Lung (tissue), 11 donors: ENCODE measurements at regions not wholly inside any gene's neighbourhood (a gene's known extent, or its start where the extent isn't known, plus 50 kb on each side); places are given as distances from the start of the nearest gene placed in this dataset.

Experiments used
- ATAC-seq: fragments of 200-7000 bp; cut with Tn5 transposase; one replicate; pipeline ENCODE4 v1.9.1; 2020; ENCODE audit warnings: moderate number of reproducible peaks; ENCODE audit not compliant: insufficient read depth, low FRiP score
- DNase-seq, 3 donors: peaks; one replicate each; pipeline ENCODE4 v3.0.0-alpha.2; 2013 to 2017
- H3K27ac ChIP-seq, 2 donors: one replicate each; pipeline ENCODE4 v1.5.1; 2013; ENCODE audit warnings: mild to moderate bottlenecking in 2 of 2, moderate library complexity in 2 of 2, control low read depth in 1 of 2, inconsistent platforms in 1 of 2, low read depth in 1 of 2, low read length in 1 of 2
- H3K27me3 ChIP-seq, 3 donors: one replicate each; pipeline ENCODE4 v1.5.1; 2013; ENCODE audit warnings: low read length in 2 of 3; ENCODE audit not compliant: control insufficient read depth in 3 of 3, insufficient read depth in 3 of 3
- H3K36me3 ChIP-seq, 4 donors: one replicate each; pipeline ENCODE4 v1.5.1; 2013; ENCODE audit warnings: low read length in 4 of 4, mild to moderate bottlenecking in 1 of 4, moderate library complexity in 1 of 4; ENCODE audit not compliant: control insufficient read depth in 4 of 4, insufficient read depth in 4 of 4
- H3K4me1 ChIP-seq, 5 donors: one replicate each; pipeline ENCODE4 v1.5.1; 2013; ENCODE audit warnings: low read length in 5 of 5, mild to moderate bottlenecking in 2 of 5, moderate library complexity in 1 of 5; ENCODE audit not compliant: control insufficient read depth in 5 of 5, insufficient read depth in 5 of 5
- H3K4me3 ChIP-seq: one replicate; pipeline ENCODE4 v1.5.1; 2013; ENCODE audit warnings: mild to moderate bottlenecking, control low read depth, moderate library complexity
- H3K9ac ChIP-seq, 2 donors: one replicate each; pipeline ENCODE4 v1.5.1; 2013; ENCODE audit warnings: low read length in 2 of 2, control low read depth in 1 of 2; ENCODE audit not compliant: insufficient read depth in 1 of 2
- H3K9me3 ChIP-seq, 4 donors: one replicate each; pipeline ENCODE4 v1.5.1; 2013; ENCODE audit warnings: low read length in 3 of 4, mild to moderate bottlenecking in 1 of 4, moderate library complexity in 1 of 4; ENCODE audit not compliant: control insufficient read depth in 4 of 4, insufficient read depth in 3 of 4
- CTCF ChIP-seq: IDR thresholded peaks from 2 replicates; pipeline ENCODE4 v1.5.1; 2012; ENCODE audit warnings: mild to moderate bottlenecking; ENCODE audit errors: control extremely low read depth, extremely low read depth
- WGBS, 2 donors: extraction: QIAGEN DNeasy Blood & Tissue Kit; methylation state at CpG; one replicate each; pipeline ENCODE4 v1.1.7; 2013; 5-methylcytosine and 5-hydroxymethylcytosine counted together
- donor health status: control.
- donor health status: control.
- donor health status: Bipolar disorder and iron deficiency.
- donor health status: healthy.
- donor health status: DM: yes; HTN: yes; CAD: no.

- peaks cover 0 to 1% (median 0%) of the 10 kb centered on the region in 5 donors for H3K4me1 ChIP-seq
- no peaks in the 10 kb centered on the region for H3K27me3 ChIP-seq
- peak in 1 of 3 donors; percentile 16 for DNase-seq
- ATAC-seq = no peak
- TF ChIP-seq CTCF = no peak
- H3K9me3 ChIP-seq = no peaks in the 10 kb centered on the region
- H3K9ac ChIP-seq = no peak overlapping the region
- 80 to 81% methylated on average over 8 of the region's 8 CpGs for WGBS, 2 donors
- H3K27ac ChIP-seq = peak overlapping the region in 1 of 2 donors; percentile 39
- no peaks in the 10 kb centered on the region for H3K36me3 ChIP-seq
- no peak overlapping the region for H3K4me3 ChIP-seq
Observed at GRCh38 chr18:7415081-7415894, 151.8 kb upstream of the PTPRM start.

DNA sequence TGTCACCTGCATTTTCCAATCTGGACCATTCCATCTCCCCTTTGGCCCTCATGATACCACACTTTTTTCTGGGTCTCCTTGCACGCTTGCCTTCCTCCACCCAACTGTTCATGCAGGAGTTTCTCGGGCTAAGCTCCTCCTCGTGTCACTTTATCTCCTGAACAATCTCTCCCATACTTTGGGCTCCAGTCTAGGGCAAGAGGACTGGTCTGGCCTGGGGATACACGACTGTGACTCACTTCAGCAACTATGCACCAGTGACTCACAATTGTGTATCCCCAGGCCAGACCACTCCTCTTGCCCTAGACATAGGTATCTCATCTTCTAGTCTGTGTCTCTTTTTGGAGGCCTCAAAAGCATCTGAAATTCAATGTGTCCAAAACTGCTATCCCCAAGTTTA is 149.4 kb upstream of the PTPRM start:
- H3K27me3 ChIP-seq = no peaks in the 10 kb centered on the region
- TF ChIP-seq CTCF = no peak
- WGBS, 2 donors = 87 to 90% methylated on average over 4 of the region's 4 CpGs
- ATAC-seq (no peak), DNase-seq (no peak)
- no peak overlapping the region for H3K4me3 ChIP-seq
- H3K9ac ChIP-seq = no peak overlapping the region
- no peaks in the 10 kb centered on the region for H3K36me3 ChIP-seq
- no peak overlapping the region for H3K27ac ChIP-seq
- H3K9me3 ChIP-seq = no peaks in the 10 kb centered on the region
- peaks cover 0 to 1% (median 0%) of the 10 kb centered on the region in 5 donors for H3K4me1 ChIP-seq

GRCh38 chr18:7429831-7430230 is 137.3 kb upstream of the PTPRM start:
- Histone ChIP-seq H3K27me3 (no peaks in the 10 kb centered on the region), H3K9ac (no peak overlapping the region), H3K9me3 (no peaks in the 10 kb centered on the region), H3K27ac (no peak overlapping the region), H3K4me3 (no peak overlapping the region), H3K4me1 (peaks cover 0 to 6% (median 0%) of the 10 kb centered on the region in 5 donors), H3K36me3 (no peaks in the 10 kb centered on the region)
- ATAC-seq (no peak), DNase-seq (no peak)
- no peak for TF ChIP-seq CTCF
- WGBS, 2 donors = 87 to 91% methylated on average over 3 of the region's 3 CpGs
